HEK293T (cell line): ENCODE measurements at regions not wholly inside any gene's neighbourhood (a gene's known extent, or its start where the extent isn't known, plus 50 kb on each side); places are given as distances from the start of the nearest gene placed in this dataset.

Experiments used
- ARNT ChIP-seq: fragments of 450-650 bp; IDR thresholded peaks from 2 replicates; pipeline ENCODE4 v1.6.1; 2017; ENCODE audit warnings: mild to moderate bottlenecking
- SUZ12 ChIP-seq: fragments of 450-650 bp; IDR thresholded peaks from 2 replicates; pipeline ENCODE4 v1.6.1; 2016; ENCODE audit warnings: mild to moderate bottlenecking

- TF ChIP-seq SUZ12, result no peak
- no peak for TF ChIP-seq ARNT
These were observed 359.6 kb upstream of the CCL2 start for GRCh38 chr17:33895491-33895890.
